ENCODE measurements at regions not wholly inside any gene's neighbourhood (a gene's known extent, or its start where the extent isn't known, plus 50 kb on each side); places are given as distances from the start of the nearest gene placed in this dataset.

- H3K9me3 ChIP-seq (ENCODE audit: control insufficient read depth, insufficient read depth, low read length), result no peaks in the 10 kb centered on the region
- no peak overlapping the region for H3K27ac ChIP-seq (ENCODE audit: low read depth, low read length)
- no peaks in the 10 kb centered on the region for H3K27me3 ChIP-seq (ENCODE audit: control insufficient read depth, low read length)
- no peaks in the 10 kb centered on the region for H3K4me1 ChIP-seq (ENCODE audit: control insufficient read depth, low read length)
- H3K79me2 ChIP-seq (ENCODE audit: control insufficient read depth, low read length), result no peaks in the 10 kb centered on the region
- H3K9me2 ChIP-seq (replicated peaks; ENCODE audit: control insufficient read depth, low read length), result no peaks in the 10 kb centered on the region
- no peak overlapping the region for H3K4me2 ChIP-seq (ENCODE audit: low read length)
- no peak overlapping the region for H3K4me3 ChIP-seq (ENCODE audit: low read length)
- H3K36me3 ChIP-seq (ENCODE audit: control insufficient read depth, low read length), result no peaks in the 10 kb centered on the region
- no peaks in the 10 kb centered on the region for H3F3A ChIP-seq (ENCODE audit: control insufficient read depth, insufficient read depth)
- H4K20me1 ChIP-seq (ENCODE audit: control insufficient read depth, insufficient read depth, low read depth, low read length), result no peaks in the 10 kb centered on the region
- TF ChIP-seq EZH2phosphoT487 (IDR thresholded peaks at IDR 0.05; ENCODE audit: borderline replicate concordance, low read length), result no peak
- TF ChIP-seq CTCF (IDR thresholded peaks at IDR 0.05; ENCODE audit: low read depth, low read length, poor library complexity, severe bottlenecking), result no peak
Observed at GRCh38 chr2:204370172-204370718, 175.0 kb upstream of the PARD3B start.

DNA sequence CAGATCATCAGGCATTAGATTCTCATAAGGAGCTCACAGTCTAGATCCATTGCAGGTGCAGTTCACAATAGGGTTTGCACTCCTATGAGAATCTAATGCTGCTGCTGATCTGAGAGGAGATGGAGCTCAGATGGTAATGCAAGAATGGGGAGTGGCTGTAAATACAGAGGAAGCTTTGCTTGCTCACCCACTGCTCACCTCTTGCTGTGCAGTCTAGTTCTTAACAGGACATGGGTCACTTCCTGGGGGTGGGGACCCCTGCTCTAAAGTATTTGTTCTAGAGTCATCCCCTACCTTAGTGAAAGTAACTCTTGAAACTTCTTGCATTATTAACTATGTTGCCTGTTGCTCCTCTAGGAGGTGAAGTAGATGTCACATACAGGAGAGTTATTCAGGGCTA, 171.3 kb upstream of the PARD3B start:
- no peaks in the 10 kb centered on the region for H3K9me2 ChIP-seq (replicated peaks; ENCODE audit: control insufficient read depth, low read length)
- H3K36me3 ChIP-seq (ENCODE audit: control insufficient read depth, low read length), result no peaks in the 10 kb centered on the region
- no peak overlapping the region for H3K27ac ChIP-seq (ENCODE audit: low read depth, low read length)
- H3K4me1 ChIP-seq (ENCODE audit: control insufficient read depth, low read length), result no peaks in the 10 kb centered on the region
- H3F3A ChIP-seq (ENCODE audit: control insufficient read depth, insufficient read depth), result no peaks in the 10 kb centered on the region
- H3K4me3 ChIP-seq (ENCODE audit: low read length), result no peak overlapping the region
- TF ChIP-seq CTCF (IDR thresholded peaks at IDR 0.05; ENCODE audit: low read depth, low read length, poor library complexity, severe bottlenecking) (no peak), EZH2phosphoT487 (IDR thresholded peaks at IDR 0.05; ENCODE audit: borderline replicate concordance, low read length) (no peak)
- no peaks in the 10 kb centered on the region for H3K9me3 ChIP-seq (ENCODE audit: control insufficient read depth, insufficient read depth, low read length)
- no peaks in the 10 kb centered on the region for H4K20me1 ChIP-seq (ENCODE audit: control insufficient read depth, insufficient read depth, low read depth, low read length)
- H3K4me2 ChIP-seq (ENCODE audit: low read length), result no peak overlapping the region
- no peaks in the 10 kb centered on the region for H3K79me2 ChIP-seq (ENCODE audit: control insufficient read depth, low read length)
- no peaks in the 10 kb centered on the region for H3K27me3 ChIP-seq (ENCODE audit: control insufficient read depth, low read length)

GRCh38 chr2:204380141-204380881, 165.0 kb upstream of the PARD3B start:
- Histone ChIP-seq H3K4me2 (ENCODE audit: low read length) (no peak overlapping the region), H3K4me3 (ENCODE audit: low read length) (no peak overlapping the region), H4K20me1 (ENCODE audit: control insufficient read depth, insufficient read depth, low read depth, low read length) (no peaks in the 10 kb centered on the region), H3K36me3 (ENCODE audit: control insufficient read depth, low read length) (no peaks in the 10 kb centered on the region), H3K27ac (ENCODE audit: low read depth, low read length) (no peak overlapping the region), H3K27me3 (ENCODE audit: control insufficient read depth, low read length) (no peaks in the 10 kb centered on the region), H3K9me3 (ENCODE audit: control insufficient read depth, insufficient read depth, low read length) (no peaks in the 10 kb centered on the region), H3F3A (ENCODE audit: control insufficient read depth, insufficient read depth) (no peaks in the 10 kb centered on the region), H3K4me1 (ENCODE audit: control insufficient read depth, low read length) (no peaks in the 10 kb centered on the region), H3K79me2 (ENCODE audit: control insufficient read depth, low read length) (no peaks in the 10 kb centered on the region), H3K9me2 (replicated peaks; ENCODE audit: control insufficient read depth, low read length) (no peaks in the 10 kb centered on the region)
- no peak for TF ChIP-seq CTCF (IDR thresholded peaks at IDR 0.05; ENCODE audit: low read depth, low read length, poor library complexity, severe bottlenecking)
- no peak for TF ChIP-seq EZH2phosphoT487 (IDR thresholded peaks at IDR 0.05; ENCODE audit: borderline replicate concordance, low read length)

All from DOHH2 (cell line).